ENCODE measurements at regions not wholly inside any gene's neighbourhood (a gene's known extent, or its start where the extent isn't known, plus 50 kb on each side); places are given as distances from the start of the nearest gene placed in this dataset.

DNA sequence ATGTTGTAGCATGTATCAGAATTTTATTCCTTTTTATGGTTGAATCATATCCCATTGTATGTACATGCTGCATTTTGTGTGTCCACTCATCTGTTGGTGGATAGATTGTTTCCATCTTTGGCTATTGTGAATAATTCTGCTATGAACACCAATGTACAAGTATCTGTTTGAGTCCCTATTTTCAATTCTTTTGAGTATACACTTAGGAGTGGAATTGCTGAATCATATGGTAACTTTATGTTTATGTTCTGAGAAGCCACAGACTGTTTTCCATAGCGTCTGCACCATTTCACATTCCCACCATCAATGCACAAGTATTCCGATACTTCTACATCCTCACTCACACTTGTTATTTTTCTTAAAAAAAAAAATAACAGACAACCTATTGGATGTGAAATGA lies 91.5 kb downstream of the ARF6 start:
- DNase-seq (ENCODE audit: low read depth) = no peak
- TF ChIP-seq CTCF (IDR thresholded peaks at IDR 0.05; ENCODE audit: insufficient read depth, low read length, poor library complexity, severe bottlenecking) = no peak
- no peaks in the 10 kb centered on the region for H3K27me3 ChIP-seq (ENCODE audit: control insufficient read depth, insufficient read depth, low read length)
- H3K36me3 ChIP-seq (ENCODE audit: control insufficient read depth, insufficient read depth, low read length) = no peaks in the 10 kb centered on the region
- H3K4me3 ChIP-seq (ENCODE audit: low read depth, low read length) = no peak overlapping the region

- Histone ChIP-seq H3K27me3 (ENCODE audit: control insufficient read depth, insufficient read depth, low read length) (no peaks in the 10 kb centered on the region), H3K36me3 (ENCODE audit: control insufficient read depth, insufficient read depth, low read length) (no peaks in the 10 kb centered on the region), H3K4me3 (ENCODE audit: low read depth, low read length) (no peak overlapping the region)
- TF ChIP-seq CTCF (IDR thresholded peaks at IDR 0.05; ENCODE audit: insufficient read depth, low read length, poor library complexity, severe bottlenecking) = no peak
- no peak for DNase-seq (ENCODE audit: low read depth)
Observed at GRCh38 chr14:49986343-49987014, 93.6 kb downstream of the ARF6 start.

- DNase-seq (ENCODE audit: low read depth) = no peak
- Histone ChIP-seq H3K27me3 (ENCODE audit: control insufficient read depth, insufficient read depth, low read length) (no peaks in the 10 kb centered on the region), H3K36me3 (ENCODE audit: control insufficient read depth, insufficient read depth, low read length) (no peaks in the 10 kb centered on the region), H3K4me3 (ENCODE audit: low read depth, low read length) (no peak overlapping the region)
- TF ChIP-seq CTCF (IDR thresholded peaks at IDR 0.05; ENCODE audit: insufficient read depth, low read length, poor library complexity, severe bottlenecking) = no peak
Observed at GRCh38 chr14:49988080-49988990, 95.5 kb downstream of the ARF6 start.

- H3K4me3 ChIP-seq (ENCODE audit: low read depth, low read length) = no peak overlapping the region
- H3K27me3 ChIP-seq (ENCODE audit: control insufficient read depth, insufficient read depth, low read length) = no peaks in the 10 kb centered on the region
- no peaks in the 10 kb centered on the region for H3K36me3 ChIP-seq (ENCODE audit: control insufficient read depth, insufficient read depth, low read length)
- no peak for DNase-seq (ENCODE audit: low read depth)
- TF ChIP-seq CTCF (IDR thresholded peaks at IDR 0.05; ENCODE audit: insufficient read depth, low read length, poor library complexity, severe bottlenecking) = no peak
Observed at GRCh38 chr14:49989966-49990365, 97.1 kb downstream of the ARF6 start.

DNA sequence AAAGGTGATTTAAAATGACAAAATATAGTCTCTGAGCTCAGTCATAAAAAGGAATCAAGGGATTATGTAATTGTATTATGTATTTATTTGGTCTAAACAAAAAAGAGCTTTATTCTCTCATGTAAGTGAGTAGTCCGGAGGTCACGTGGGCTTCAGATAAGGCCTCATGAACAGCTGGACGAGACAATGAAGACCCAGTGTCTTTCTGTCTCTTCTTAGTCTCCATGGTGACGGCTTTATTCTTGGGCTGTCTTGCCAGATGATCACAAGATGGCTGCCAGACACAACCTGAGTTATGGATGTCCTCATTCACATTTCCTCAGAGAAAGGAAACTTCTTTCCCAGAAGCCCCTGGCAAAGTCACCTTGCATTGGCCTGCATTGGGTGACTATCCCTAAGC lies 98.6 kb downstream of the ARF6 start:
- no peaks in the 10 kb centered on the region for H3K36me3 ChIP-seq (ENCODE audit: control insufficient read depth, insufficient read depth, low read length)
- no peak for TF ChIP-seq CTCF (IDR thresholded peaks at IDR 0.05; ENCODE audit: insufficient read depth, low read length, poor library complexity, severe bottlenecking)

More for the DNA sequence above, 98.6 kb downstream of the ARF6 start:
- Histone ChIP-seq H3K27me3 (ENCODE audit: control insufficient read depth, insufficient read depth, low read length) (no peaks in the 10 kb centered on the region), H3K4me3 (ENCODE audit: low read depth, low read length) (no peak overlapping the region)
- DNase-seq (ENCODE audit: low read depth) = no peak
